ENCODE measurements at regions not wholly inside any gene's neighbourhood (a gene's known extent, or its start where the extent isn't known, plus 50 kb on each side); places are given as distances from the start of the nearest gene placed in this dataset.

DNA sequence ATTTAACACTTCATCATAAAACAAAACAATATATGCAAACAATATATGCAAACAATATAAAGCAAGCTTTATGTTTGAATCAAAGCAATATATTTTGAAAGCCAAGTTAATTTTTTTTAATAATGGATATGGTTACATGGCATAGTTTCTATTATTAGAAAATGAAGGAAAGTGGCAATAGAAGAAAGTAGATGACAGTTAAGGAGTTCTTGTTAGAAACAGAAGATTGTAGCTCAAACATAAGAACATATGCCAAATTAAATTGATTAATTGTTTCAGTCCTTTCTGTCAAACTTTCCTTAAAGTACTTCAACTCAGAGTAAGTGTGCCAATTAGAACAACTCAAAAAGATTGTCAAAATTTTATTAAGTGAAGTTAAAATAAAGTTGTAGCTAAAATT lies 1248.3 kb downstream of the SLC16A7 start:
- TF ChIP-seq, protein P1, sequence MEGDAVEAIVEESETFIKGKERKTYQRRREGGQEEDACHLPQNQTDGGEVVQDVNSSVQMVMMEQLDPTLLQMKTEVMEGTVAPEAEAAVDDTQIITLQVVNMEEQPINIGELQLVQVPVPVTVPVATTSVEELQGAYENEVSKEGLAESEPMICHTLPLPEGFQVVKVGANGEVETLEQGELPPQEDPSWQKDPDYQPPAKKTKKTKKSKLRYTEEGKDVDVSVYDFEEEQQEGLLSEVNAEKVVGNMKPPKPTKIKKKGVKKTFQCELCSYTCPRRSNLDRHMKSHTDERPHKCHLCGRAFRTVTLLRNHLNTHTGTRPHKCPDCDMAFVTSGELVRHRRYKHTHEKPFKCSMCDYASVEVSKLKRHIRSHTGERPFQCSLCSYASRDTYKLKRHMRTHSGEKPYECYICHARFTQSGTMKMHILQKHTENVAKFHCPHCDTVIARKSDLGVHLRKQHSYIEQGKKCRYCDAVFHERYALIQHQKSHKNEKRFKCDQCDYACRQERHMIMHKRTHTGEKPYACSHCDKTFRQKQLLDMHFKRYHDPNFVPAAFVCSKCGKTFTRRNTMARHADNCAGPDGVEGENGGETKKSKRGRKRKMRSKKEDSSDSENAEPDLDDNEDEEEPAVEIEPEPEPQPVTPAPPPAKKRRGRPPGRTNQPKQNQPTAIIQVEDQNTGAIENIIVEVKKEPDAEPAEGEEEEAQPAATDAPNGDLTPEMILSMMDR (IDR thresholded peaks at IDR 0.05; ENCODE audit: insufficient read depth, low read length, poor library complexity, severe bottlenecking) = no peak
- TF ChIP-seq EZH2phosphoT487 (conservative IDR thresholded peaks at IDR 0.05; ENCODE audit: low read length) = no peak
